Hematopoietic multipotent progenitor cell treated with erythropoietin and hydrocortisone succinate and interleukin-3 and kit ligand, for 15 days (in vitro differentiated cells): ENCODE measurements at regions not wholly inside any gene's neighbourhood (a gene's known extent, or its start where the extent isn't known, plus 50 kb on each side); places are given as distances from the start of the nearest gene placed in this dataset.

ENCODE experiments used
- DNase-seq: peaks from one replicate; pipeline ENCODE4 v3.0.0-alpha.2; 2015; ENCODE audit warnings: low spot score

- no peak for DNase-seq
These were observed 371.2 kb upstream of the THBS1 start for GRCh38 chr15:39209548-39210211.

- DNase-seq = no peak
These were observed 369.5 kb upstream of the THBS1 start for GRCh38 chr15:39211108-39211979.

GRCh38 chr15:39213385-39213840, 367.5 kb upstream of the THBS1 start:
- DNase-seq = no peak

GRCh38 chr15:39215015-39215414, 365.9 kb upstream of the THBS1 start:
- DNase-seq = no peak

- DNase-seq = no peak
These were observed 364.1 kb upstream of the THBS1 start for GRCh38 chr15:39216816-39217215.

- no peak for DNase-seq
These were observed 361.3 kb upstream of the THBS1 start for GRCh38 chr15:39219608-39220007.

- no peak for DNase-seq
These were observed 354.5 kb upstream of the THBS1 start for GRCh38 chr15:39226169-39226937.

GRCh38 chr15:39227001-39227400, 353.9 kb upstream of the THBS1 start:
- DNase-seq = no peak

- DNase-seq = no peak
These were observed 352.0 kb upstream of the THBS1 start for GRCh38 chr15:39228889-39229288.

- DNase-seq = no peak
These were observed 350.5 kb upstream of the THBS1 start for GRCh38 chr15:39230205-39230907.

- DNase-seq = no peak
These were observed 350.0 kb upstream of the THBS1 start for GRCh38 chr15:39230908-39231285.

- no peak for DNase-seq
These were observed 348.4 kb upstream of the THBS1 start for GRCh38 chr15:39232512-39232911.

- DNase-seq = no peak
These were observed 345.6 kb upstream of the THBS1 start for GRCh38 chr15:39235084-39235795.

- no peak for DNase-seq
These were observed 344.5 kb upstream of the THBS1 start for GRCh38 chr15:39236375-39236774.

GRCh38 chr15:39238443-39238842, 342.4 kb upstream of the THBS1 start:
- DNase-seq = no peak

- DNase-seq = no peak
These were observed 341.3 kb upstream of the THBS1 start for GRCh38 chr15:39239562-39239961.

- DNase-seq = no peak
These were observed 338.5 kb upstream of the THBS1 start for GRCh38 chr15:39242345-39242744.

GRCh38 chr15:39243396-39243795, 337.5 kb upstream of the THBS1 start:
- no peak for DNase-seq

- DNase-seq = no peak
These were observed 336.1 kb upstream of the THBS1 start for GRCh38 chr15:39244776-39245175.

- DNase-seq = no peak
These were observed 334.4 kb upstream of the THBS1 start for GRCh38 chr15:39246523-39246922.

GRCh38 chr15:39247574-39247973, 333.3 kb upstream of the THBS1 start:
- no peak for DNase-seq
